CD4-positive, CD25-positive, alpha-beta regulatory T cell (primary cell): ENCODE measurements at regions not wholly inside any gene's neighbourhood (a gene's known extent, or its start where the extent isn't known, plus 50 kb on each side); places are given as distances from the start of the nearest gene placed in this dataset.
A peak's percentile ranks its signal among the peaks of the same experiment; 100 is the strongest.

ENCODE experiments used
- ATAC-seq, 2 donors: fragments of 150-1000 bp; cut with Tn5 transposase; one replicate each; pipeline ENCODE4 v1.10.0; 2021; ENCODE audit warnings: low read depth in 2 of 2, moderate number of reproducible peaks in 2 of 2, moderate library complexity in 1 of 2
- DNase-seq, 3 donors: peaks; one replicate each; pipeline versions ENCODE4 v3.0.0 to v3.0.0-alpha.2; 2012 to 2022; ENCODE audit warnings: mixed read lengths in 1 of 3
- H3K27ac ChIP-seq: one replicate; pipeline ENCODE4 v1.7.0; 2013; ENCODE audit warnings: mild to moderate bottlenecking, low read length; ENCODE audit not compliant: insufficient read depth, poor library complexity, severe bottlenecking
- H3K27me3 ChIP-seq: one replicate; pipeline ENCODE4 v1.7.0; 2013; ENCODE audit warnings: low read length; ENCODE audit not compliant: control insufficient read depth, insufficient read depth
- H3K36me3 ChIP-seq: one replicate; pipeline ENCODE4 v1.7.0; 2013; ENCODE audit warnings: mild to moderate bottlenecking, low read length, moderate library complexity; ENCODE audit not compliant: control insufficient read depth, insufficient read depth
- H3K4me1 ChIP-seq: 2 replicates; pipeline ENCODE4 v1.7.0; 2013; ENCODE audit warnings: mild to moderate bottlenecking, low read length; ENCODE audit not compliant: insufficient read depth, control insufficient read depth, poor library complexity, severe bottlenecking
- H3K4me3 ChIP-seq: one replicate; pipeline ENCODE4 v1.7.0; 2013; ENCODE audit warnings: low read depth, mild to moderate bottlenecking, low read length, moderate library complexity
- H3K9me3 ChIP-seq, 2 experiments: 1 replicate in 1 of 2; 2 replicates in 1 of 2; pipeline ENCODE4 v1.7.0; 2013; ENCODE audit warnings: low read length in 2 of 2, mild to moderate bottlenecking in 1 of 2, moderate library complexity in 1 of 2; ENCODE audit not compliant: control insufficient read depth in 2 of 2
- H3K27ac Mint-ChIP-seq, 3 donors: one replicate each; pipeline ENCODE4 v1.8.0; 2020 to 2022; ENCODE audit warnings: mild to moderate bottlenecking in 3 of 3, mixed read lengths in 3 of 3, moderate library complexity in 2 of 3
- H3K27me3 Mint-ChIP-seq: one replicate; pipeline ENCODE4 v1.8.0; 2022; ENCODE audit warnings: mild to moderate bottlenecking, mixed read lengths
- H3K36me3 Mint-ChIP-seq: one replicate; pipeline ENCODE4 v1.8.0; 2020; ENCODE audit warnings: mixed read lengths
- H3K4me1 Mint-ChIP-seq, 4 donors: one replicate each; pipeline ENCODE4 v1.8.0; 2020 to 2022; ENCODE audit warnings: mixed read lengths in 4 of 4, mild to moderate bottlenecking in 1 of 4
- H3K4me3 Mint-ChIP-seq, 4 donors: one replicate each; pipeline ENCODE4 v1.8.0; 2020 to 2022; ENCODE audit warnings: mild to moderate bottlenecking in 4 of 4, mixed read lengths in 4 of 4, moderate library complexity in 3 of 4
- H3K9me3 Mint-ChIP-seq, 7 donors: one replicate each; pipeline ENCODE4 v1.8.0; 2020 to 2022; ENCODE audit warnings: mixed read lengths in 7 of 7, mild to moderate bottlenecking in 3 of 7, moderate library complexity in 2 of 7

DNA sequence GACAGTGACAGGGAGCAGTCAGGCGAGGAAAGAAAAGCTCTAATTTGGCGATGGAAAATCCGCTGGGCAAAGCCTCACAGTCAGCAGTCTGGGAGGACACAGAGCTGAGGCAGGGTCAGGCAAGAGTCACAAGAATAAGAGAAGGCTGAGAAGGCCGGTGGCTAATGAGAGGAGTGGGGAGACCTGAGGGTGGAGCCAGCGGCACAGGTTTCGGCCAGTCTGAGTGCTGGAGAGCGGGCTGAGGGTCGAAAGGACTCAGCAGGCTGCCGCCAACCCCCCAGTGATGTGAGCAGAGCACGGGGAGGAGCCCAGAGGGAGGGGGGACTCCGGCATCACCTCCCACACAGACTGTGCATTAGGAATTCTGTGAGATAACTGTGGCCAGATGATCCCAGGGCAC, 500.6 kb upstream of the MYT1L start:
- Histone ChIP-seq H3K4me3 (no peak overlapping the region), H3K27me3 (no peaks in the 10 kb centered on the region), H3K4me1 (no peaks in the 10 kb centered on the region), H3K36me3 (no peaks in the 10 kb centered on the region), H3K9me3 (no peaks in the 10 kb centered on the region), H3K27ac (no peak overlapping the region)
- no peak overlapping the region for H3K27ac Mint-ChIP-seq
- DNase-seq = no peak
- H3K4me1 Mint-ChIP-seq = no peaks in the 10 kb centered on the region
- no peaks in the 10 kb centered on the region for H3K36me3 Mint-ChIP-seq
- H3K4me3 Mint-ChIP-seq = no peak overlapping the region
- peaks cover 0 to 2% (median 0%) of the 10 kb centered on the region in 7 donors for H3K9me3 Mint-ChIP-seq
- ATAC-seq = no peak
- H3K27me3 Mint-ChIP-seq = no peaks in the 10 kb centered on the region

DNA sequence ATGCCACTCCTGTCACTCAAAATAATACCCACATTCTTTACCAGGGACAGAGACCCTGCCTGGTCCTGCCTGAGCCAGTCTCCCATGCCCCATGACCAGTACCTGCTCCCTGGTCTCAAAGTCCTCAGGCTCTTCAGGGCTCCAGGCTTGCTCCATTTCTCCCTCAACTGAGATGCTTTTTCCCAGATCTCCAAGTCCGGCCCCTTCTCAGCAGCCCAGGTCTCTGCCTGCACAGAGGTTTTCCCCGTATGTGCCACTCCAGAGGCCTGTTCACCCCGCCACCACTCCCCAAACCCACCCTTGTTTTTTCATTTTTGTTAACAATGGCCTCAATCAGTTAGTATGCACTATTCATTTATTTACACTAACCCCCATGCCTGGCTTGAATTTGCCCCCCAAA, 499.5 kb upstream of the MYT1L start:
- no peak overlapping the region for H3K4me3 ChIP-seq
- H3K36me3 ChIP-seq = no peaks in the 10 kb centered on the region
- no peak overlapping the region for H3K27ac Mint-ChIP-seq
- H3K9me3 ChIP-seq = no peaks in the 10 kb centered on the region
- no peaks in the 10 kb centered on the region for H3K4me1 Mint-ChIP-seq
- no peaks in the 10 kb centered on the region for H3K4me1 ChIP-seq
- H3K27me3 Mint-ChIP-seq = no peaks in the 10 kb centered on the region
- no peaks in the 10 kb centered on the region for H3K36me3 Mint-ChIP-seq
- H3K4me3 Mint-ChIP-seq = no peak overlapping the region
- no peaks in the 10 kb centered on the region for H3K27me3 ChIP-seq
- DNase-seq (no peak), ATAC-seq (peak in 1 of 2 donors; percentile 17)
- no peak overlapping the region for H3K27ac ChIP-seq
- peaks cover 0 to 2% (median 0%) of the 10 kb centered on the region in 7 donors for H3K9me3 Mint-ChIP-seq

DNA sequence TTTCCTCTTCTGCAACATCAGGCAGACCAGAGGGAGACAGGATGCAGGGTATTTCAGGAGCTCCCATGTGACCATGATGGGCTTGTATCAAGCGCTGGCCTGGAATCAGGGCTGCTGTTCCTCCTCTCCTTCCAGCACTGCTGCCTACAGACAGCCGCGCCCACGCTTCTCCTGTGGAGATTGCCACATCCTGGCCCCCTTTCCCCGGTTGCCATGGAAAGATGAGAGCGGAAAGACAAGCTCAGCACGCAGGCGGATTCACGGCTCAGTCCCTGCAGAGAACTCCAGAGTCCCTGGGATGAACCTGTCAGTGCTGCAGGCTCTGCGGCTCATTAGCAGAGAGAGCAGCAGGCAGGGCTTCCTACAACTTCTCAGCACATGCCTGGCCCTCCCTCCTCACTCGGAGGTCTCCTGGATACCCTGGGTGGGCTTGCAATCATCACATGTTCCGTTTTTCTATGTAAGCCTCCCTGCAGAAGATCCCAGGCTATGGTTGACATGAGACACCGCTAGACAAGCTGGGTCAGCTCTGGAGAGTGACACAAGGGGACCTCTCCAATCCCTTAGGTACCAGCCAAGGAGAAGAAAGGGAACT, 497.8 kb upstream of the MYT1L start:
- H3K4me1 Mint-ChIP-seq = no peaks in the 10 kb centered on the region
- Histone ChIP-seq H3K27ac (no peak overlapping the region), H3K4me3 (no peak overlapping the region), H3K27me3 (no peaks in the 10 kb centered on the region), H3K9me3 (no peaks in the 10 kb centered on the region), H3K36me3 (no peaks in the 10 kb centered on the region), H3K4me1 (no peaks in the 10 kb centered on the region)
- H3K4me3 Mint-ChIP-seq = no peak overlapping the region
- no peak overlapping the region for H3K27ac Mint-ChIP-seq
- H3K36me3 Mint-ChIP-seq = no peaks in the 10 kb centered on the region
- ATAC-seq (no peak), DNase-seq (no peak)
- no peaks in the 10 kb centered on the region for H3K27me3 Mint-ChIP-seq
- H3K9me3 Mint-ChIP-seq = peaks cover 0 to 2% (median 0%) of the 10 kb centered on the region in 7 donors

DNA sequence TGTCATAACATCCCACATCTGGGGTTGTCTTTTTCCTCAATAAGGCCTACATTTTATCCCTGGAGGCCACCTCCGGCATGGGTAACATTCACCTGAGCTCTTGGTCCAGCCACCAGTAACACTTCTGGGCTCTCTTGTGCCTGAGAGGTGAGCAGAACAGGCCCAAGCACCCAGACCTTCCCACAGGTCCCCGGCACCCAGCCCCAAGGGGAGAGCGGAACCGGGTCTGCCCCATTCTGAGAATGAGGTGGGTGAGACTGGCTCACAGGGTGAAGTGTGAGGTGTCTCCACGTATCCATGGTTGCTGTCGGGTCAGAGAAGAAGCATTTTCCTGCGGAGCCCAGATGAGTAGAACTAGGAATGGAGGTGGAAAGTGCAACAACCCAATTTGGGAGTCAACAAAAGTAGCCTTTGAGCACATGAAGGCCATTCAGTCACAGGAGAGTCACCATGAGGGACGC, 496.7 kb upstream of the MYT1L start:
- Mint-ChIP-seq H3K27me3 (no peaks in the 10 kb centered on the region), H3K4me3 (no peak overlapping the region)
- no peak for ATAC-seq

DNA sequence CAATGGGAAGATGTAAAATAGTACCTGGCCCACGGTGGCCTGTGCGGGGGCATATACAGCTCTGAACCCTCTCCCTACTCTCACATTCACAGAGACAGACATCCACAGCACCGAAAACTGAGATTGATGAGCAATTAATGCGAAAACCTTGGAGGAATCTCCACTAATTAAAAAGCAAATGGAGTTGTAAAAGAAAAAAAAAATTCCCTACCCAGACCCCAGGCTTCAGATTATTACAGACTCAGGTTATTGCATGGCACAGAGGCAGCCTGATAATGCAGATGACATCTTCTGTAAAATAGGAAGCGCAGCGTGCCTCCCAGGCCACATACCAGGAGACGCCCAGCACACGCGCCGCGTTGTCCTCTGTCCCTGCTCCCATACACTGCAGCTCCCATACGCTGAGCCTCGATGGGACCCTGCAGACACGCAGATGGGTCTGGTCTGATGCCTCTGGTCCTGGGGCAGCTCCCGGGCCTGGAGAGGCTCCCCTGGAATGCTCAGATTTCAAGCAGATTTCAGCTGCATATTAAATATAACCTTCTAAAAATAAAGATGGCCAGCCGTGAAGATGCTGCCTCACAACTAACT, 496.1 kb upstream of the MYT1L start:
- no peaks in the 10 kb centered on the region for H3K27me3 ChIP-seq
- no peaks in the 10 kb centered on the region for H3K36me3 ChIP-seq
- H3K9me3 ChIP-seq = no peaks in the 10 kb centered on the region
- Mint-ChIP-seq H3K9me3 (peaks cover 0 to 2% (median 1%) of the 10 kb centered on the region in 7 donors), H3K27ac (no peak overlapping the region), H3K27me3 (no peaks in the 10 kb centered on the region), H3K4me1 (no peaks in the 10 kb centered on the region), H3K4me3 (no peak overlapping the region), H3K36me3 (no peaks in the 10 kb centered on the region)
- no peak overlapping the region for H3K27ac ChIP-seq
- no peak for DNase-seq
- ATAC-seq = no peak
- H3K4me3 ChIP-seq = no peak overlapping the region
- no peaks in the 10 kb centered on the region for H3K4me1 ChIP-seq

More for the DNA sequence above, 496.7 kb upstream of the MYT1L start:
- no peaks in the 10 kb centered on the region for H3K36me3 Mint-ChIP-seq
- no peak overlapping the region for H3K27ac Mint-ChIP-seq
- no peak overlapping the region for H3K4me3 ChIP-seq
- no peaks in the 10 kb centered on the region for H3K4me1 ChIP-seq
- no peaks in the 10 kb centered on the region for H3K4me1 Mint-ChIP-seq
- H3K9me3 Mint-ChIP-seq = peaks cover 0 to 2% (median 0%) of the 10 kb centered on the region in 7 donors
- H3K36me3 ChIP-seq = no peaks in the 10 kb centered on the region
- no peak overlapping the region for H3K27ac ChIP-seq
- H3K27me3 ChIP-seq = no peaks in the 10 kb centered on the region
- H3K9me3 ChIP-seq = no peaks in the 10 kb centered on the region
- no peak for DNase-seq

DNA sequence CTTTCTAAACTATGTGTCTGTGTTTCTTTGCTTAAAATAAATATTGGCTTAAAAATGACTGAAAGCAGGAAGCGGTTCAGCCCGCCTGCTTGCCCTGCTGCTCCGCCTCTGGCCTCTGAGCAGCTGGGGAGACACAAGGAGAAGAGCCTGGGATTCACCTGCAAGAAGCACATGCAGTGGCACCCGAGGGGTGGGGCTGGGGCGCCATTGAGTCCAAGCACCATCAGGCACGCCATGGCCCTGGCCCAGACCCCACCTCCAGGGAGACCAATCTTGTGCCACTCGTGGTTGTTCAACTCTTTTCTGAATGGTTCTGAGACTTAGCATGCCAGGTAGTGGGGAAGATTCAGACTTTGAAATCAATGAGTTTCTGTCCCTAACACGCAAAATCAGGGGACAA, 495.5 kb upstream of the MYT1L start:
- Mint-ChIP-seq H3K4me3 (no peak overlapping the region), H3K36me3 (no peaks in the 10 kb centered on the region), H3K27me3 (no peaks in the 10 kb centered on the region), H3K4me1 (no peaks in the 10 kb centered on the region), H3K9me3 (peaks cover 0 to 2% (median 1%) of the 10 kb centered on the region in 7 donors), H3K27ac (no peak overlapping the region)
- ATAC-seq = no peak
- Histone ChIP-seq H3K9me3 (no peaks in the 10 kb centered on the region), H3K4me1 (no peaks in the 10 kb centered on the region), H3K4me3 (no peak overlapping the region), H3K27ac (no peak overlapping the region), H3K27me3 (no peaks in the 10 kb centered on the region), H3K36me3 (no peaks in the 10 kb centered on the region)
- DNase-seq = no peak

DNA sequence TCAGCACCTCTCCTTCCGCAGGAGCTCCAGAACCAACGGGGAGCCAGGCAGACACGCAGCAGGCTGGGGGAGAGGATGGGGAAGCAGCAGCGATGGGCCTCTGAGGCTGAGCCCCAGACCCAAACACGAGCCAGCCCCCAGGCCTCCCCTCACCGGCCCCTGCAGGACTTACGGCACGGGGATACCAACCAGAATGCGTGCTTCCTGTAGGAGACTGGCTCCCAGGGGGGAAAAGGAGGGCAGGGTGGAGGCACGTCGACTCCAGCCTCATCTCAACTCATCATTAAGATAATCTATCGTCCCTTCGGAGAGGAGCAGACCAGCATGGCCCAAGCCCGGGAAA, 495.1 kb upstream of the MYT1L start:
- H3K9me3 Mint-ChIP-seq = peaks cover 1 to 5% (median 2%) of the 10 kb centered on the region in 7 donors
- no peaks in the 10 kb centered on the region for H3K4me1 ChIP-seq
- ATAC-seq (no peak), DNase-seq (no peak)
- no peak overlapping the region for H3K4me3 Mint-ChIP-seq
- H3K4me3 ChIP-seq = no peak overlapping the region
- H3K36me3 ChIP-seq = no peaks in the 10 kb centered on the region
- no peaks in the 10 kb centered on the region for H3K27me3 ChIP-seq
- no peak overlapping the region for H3K27ac ChIP-seq
- no peaks in the 10 kb centered on the region for H3K36me3 Mint-ChIP-seq
- no peaks in the 10 kb centered on the region for H3K4me1 Mint-ChIP-seq
- no peaks in the 10 kb centered on the region for H3K9me3 ChIP-seq
- H3K27me3 Mint-ChIP-seq = no peaks in the 10 kb centered on the region
- no peak overlapping the region for H3K27ac Mint-ChIP-seq

DNA sequence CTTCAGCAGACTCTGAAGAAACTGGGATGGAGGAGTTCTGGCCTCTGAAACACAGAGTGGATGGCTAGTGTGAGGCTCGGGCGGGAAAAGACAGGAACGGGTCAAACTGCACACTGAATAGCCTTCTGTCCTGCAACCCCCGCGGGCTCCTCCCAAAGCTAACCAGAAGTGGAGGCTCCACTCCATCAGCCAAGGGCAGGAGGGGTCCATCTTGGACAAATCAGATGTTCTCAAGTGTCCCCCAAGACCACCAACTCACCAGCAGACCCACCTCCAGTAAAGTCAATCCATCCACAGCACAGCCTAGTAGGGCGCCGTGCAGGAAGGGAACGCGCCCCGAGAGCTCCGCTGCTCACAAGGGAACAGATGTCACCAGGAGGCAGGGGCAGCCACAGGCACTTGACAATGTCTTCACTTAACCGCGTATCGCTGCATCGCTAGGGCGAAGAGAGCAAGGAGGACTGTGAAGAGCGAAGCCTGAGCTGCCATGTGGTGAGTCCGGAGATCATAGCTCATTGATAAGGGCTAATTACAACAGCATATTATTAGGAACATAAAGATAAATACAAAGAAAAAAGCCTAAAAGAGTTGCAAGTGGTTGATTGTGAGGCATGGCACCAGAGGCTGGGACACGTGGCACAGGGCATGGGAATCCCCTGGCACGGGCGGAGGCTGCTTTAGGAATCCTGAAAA, 494.6 kb upstream of the MYT1L start:
- H3K27ac ChIP-seq = no peak overlapping the region
- H3K36me3 Mint-ChIP-seq = no peaks in the 10 kb centered on the region
- H3K36me3 ChIP-seq = no peaks in the 10 kb centered on the region
- H3K4me3 ChIP-seq = no peak overlapping the region
- H3K4me1 ChIP-seq = no peaks in the 10 kb centered on the region
- no peaks in the 10 kb centered on the region for H3K9me3 ChIP-seq
- peaks cover 1 to 6% (median 2%) of the 10 kb centered on the region in 7 donors for H3K9me3 Mint-ChIP-seq
- H3K27me3 Mint-ChIP-seq = no peaks in the 10 kb centered on the region
- no peaks in the 10 kb centered on the region for H3K4me1 Mint-ChIP-seq
- H3K4me3 Mint-ChIP-seq = no peak overlapping the region
- no peak for ATAC-seq
- no peak overlapping the region for H3K27ac Mint-ChIP-seq
- no peak for DNase-seq
- no peaks in the 10 kb centered on the region for H3K27me3 ChIP-seq
